ENCODE measurements at regions not wholly inside any gene's neighbourhood (a gene's known extent, or its start where the extent isn't known, plus 50 kb on each side); places are given as distances from the start of the nearest gene placed in this dataset.

DNA sequence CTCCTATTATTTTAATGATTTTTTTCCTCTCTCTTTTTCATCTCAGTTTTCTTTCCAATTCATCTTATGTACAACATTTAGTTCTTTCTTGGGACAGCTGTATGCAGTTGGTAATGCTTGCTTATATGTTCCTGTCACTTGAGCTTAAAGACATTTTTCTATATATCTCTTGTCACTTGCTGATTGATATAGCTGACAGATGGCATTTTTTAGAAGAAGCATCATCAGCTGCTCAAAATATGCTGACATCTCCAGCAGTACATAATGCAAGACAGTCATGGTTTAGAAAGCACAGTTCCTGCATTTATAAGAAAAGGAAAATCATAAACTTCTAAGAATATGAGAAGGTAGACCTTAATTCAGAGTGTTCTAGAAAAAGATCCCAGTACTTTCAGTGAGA lies 56.5 kb downstream of the DCAF8L1 start:
- no peak for DNase-seq (ENCODE audit: low read depth, low spot score)

DNA sequence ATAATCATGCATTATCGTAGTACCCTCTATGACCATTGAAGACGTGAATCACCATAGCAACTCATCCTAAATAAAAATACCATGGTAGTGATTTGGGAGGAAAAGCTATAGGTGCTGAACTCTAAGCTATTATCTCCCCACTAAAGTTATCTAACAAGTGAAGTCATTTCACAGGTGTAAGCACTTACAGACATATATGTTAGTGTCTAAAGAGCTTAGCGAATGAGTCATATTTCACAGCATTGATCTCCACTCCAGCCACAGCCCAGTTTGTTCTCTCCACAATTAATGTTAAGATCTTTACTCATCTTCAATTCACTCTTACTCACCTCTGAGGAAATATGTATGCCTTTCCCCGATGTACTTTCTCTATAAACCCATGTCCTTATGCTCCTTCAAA lies 57.0 kb downstream of the DCAF8L1 start:
- no peak for DNase-seq (ENCODE audit: low read depth, low spot score)

DNA sequence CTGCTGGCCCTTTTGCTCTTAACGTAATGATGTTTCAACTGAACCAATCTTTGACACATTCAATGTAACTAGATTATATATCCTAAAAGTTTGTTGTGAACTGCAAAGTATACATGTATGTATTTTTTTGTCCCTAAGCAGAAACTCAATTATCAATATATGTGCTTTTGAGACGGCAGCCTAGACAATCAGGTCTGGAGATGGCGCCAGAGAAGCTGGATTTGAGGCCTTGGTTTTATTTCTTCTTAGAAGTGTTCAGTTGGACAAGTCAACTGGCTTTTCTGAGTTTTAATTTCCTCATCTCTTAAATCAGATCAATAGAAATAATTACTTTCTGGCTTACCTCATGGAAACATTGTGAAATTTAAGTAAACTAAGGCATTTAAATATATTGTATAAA lies 62.5 kb downstream of the DCAF8L1 start:
- DNase-seq (ENCODE audit: low read depth, low spot score) = peak; percentile 8

DNA sequence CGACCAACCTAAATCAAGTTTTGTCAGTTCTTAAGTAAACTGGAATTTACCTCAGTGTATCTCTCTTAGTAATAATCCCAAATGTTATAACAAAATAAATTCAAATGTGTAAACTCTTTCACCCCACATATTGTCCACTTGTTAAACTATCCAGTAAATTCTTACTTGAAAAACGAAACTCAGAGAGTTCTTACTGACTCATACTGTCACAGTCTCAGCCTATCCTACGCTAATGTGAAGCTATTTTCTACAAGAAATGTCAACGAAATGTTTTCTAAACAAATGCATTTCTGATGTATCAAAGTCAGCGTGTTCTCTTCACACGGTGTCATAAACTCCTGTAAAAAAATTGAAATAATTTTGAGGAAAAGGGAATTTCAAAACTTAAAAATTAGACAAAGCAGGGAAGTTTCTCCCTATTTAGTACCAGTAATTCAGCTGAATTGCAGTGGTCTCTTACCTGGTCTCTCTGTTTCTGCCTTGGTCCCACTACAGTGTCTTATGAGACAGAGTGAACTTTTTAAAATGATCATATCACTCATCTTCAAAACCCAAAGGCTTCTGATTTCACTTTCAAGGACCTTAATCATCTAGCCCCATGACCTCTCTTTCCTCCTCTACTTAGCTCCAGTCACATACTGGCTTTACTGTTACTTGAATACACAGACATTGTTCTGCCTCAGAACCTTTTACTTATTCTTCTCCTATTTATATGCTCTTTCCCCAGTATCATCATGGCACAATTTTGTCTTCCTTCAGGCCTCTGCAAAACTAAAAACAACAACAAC lies 63.3 kb downstream of the DCAF8L1 start:
- DNase-seq (ENCODE audit: low read depth, low spot score) = no peak

DNA sequence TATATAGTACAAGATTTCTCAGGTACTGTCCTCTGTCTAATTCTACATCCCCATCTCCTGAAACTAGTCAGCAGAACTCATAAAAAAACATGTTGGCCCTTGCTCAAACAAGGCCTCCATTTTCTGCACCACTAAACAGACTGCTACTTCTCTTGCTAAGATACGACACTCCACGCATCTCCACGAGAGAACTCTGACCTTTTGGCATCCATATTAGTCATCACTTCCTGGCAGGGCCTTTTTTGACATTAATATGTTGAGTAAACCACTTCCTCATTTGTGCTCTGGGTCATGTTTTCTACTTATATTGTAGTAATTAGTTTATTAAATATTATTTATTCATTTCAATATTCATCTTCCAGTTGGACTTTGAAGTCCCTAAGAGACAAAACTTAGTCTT lies 65.6 kb downstream of the DCAF8L1 start:
- no peak for DNase-seq (ENCODE audit: low read depth, low spot score)

DNA sequence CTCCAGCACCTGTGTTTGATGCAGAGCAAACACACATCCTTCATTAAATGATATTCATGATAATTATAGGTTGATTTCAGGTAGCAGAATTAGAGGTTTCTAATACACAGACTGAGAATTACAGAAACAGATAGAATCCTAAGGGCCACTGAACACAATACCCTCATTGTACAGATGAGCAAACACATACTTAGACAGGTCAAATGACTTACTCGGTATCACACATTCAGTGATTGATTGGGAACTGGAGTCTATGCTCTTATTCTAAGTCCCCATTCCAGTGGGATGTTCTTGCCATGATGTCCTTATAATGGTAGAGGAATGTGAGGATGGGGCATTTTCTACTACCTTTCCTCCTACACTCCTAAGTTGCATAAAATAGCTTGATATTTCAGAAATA lies 70.8 kb downstream of the DCAF8L1 start:
- no peak for DNase-seq (ENCODE audit: low read depth, low spot score)

DNA sequence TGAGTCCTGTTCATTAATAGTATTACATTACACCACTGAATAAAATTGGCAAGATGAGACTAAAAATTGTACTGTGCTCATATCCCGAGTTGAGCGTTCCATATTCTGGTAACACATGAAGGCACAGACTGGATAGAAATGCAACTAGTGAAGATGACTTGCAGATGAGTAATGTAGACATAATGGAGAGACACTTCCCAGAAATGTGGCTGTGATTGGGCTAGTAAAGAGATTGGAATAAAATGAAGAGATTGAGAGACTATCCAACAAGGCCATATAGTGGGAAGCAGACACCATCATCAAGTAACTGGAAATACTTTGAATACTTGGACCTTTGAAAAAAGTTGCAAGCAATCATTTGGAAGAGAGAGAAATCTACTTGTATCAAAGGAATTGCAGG lies 77.3 kb downstream of the DCAF8L1 start:
- DNase-seq (ENCODE audit: low read depth, low spot score) = no peak

DNA sequence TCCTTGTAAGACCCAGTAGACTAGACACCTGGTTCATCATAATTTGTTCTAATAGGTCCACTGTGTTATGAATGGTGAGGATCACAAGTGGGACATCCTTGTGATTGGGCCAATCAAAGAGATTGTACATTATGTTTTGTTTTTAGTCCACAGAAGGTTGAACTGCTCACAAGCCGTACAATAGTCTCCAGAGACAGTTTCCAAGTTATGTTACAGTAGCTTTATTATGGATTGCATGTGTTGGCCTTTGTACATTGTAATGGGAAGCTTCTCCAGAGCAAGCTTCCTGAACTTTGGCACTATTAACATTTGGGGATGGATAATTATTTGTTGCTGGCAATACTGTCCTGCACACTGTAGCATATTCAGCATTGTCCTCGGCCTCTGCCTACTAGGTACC lies 86.1 kb downstream of the MAGEB10 start:
- no peak for DNase-seq (ENCODE audit: low read depth, low spot score)

DNA sequence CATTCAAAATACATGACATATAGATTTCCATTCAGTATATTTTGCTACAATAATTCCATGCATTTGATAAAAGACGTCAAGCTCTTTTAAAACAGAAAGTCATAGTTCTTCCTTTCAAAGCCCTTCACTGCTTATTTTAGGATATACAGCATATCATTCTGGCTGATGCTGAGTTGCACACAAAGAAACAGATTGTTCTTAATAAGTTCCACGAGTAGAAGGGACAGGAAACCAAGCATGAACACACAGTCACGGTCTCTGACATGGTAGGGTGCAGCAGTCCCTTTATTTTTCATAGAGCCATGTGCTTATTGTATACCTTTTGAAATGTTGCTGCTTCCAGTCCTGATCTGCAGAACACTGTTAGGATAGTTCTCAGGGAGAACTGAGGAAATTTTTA lies 85.4 kb downstream of the MAGEB10 start:
- no peak for DNase-seq (ENCODE audit: low read depth, low spot score)

DNA sequence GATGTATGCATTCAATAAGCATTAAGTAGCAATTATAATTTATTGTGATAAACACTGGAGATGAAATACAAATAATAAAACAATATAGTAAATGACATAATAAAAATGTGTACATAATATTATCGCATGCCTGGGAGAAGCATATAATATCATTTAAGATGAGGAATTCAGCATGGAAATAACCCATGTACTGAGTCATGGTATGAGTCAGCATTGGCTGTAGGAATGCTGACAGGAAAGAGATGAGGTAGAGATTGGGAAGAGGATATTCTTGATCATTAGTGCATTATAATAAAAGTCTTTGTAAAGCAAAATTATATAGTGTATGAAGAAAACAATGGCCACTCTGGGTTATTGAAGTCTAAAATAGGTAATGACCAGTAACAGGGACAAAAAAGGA lies 82.8 kb downstream of the MAGEB10 start:
- no peak for DNase-seq (ENCODE audit: low read depth, low spot score)

DNA sequence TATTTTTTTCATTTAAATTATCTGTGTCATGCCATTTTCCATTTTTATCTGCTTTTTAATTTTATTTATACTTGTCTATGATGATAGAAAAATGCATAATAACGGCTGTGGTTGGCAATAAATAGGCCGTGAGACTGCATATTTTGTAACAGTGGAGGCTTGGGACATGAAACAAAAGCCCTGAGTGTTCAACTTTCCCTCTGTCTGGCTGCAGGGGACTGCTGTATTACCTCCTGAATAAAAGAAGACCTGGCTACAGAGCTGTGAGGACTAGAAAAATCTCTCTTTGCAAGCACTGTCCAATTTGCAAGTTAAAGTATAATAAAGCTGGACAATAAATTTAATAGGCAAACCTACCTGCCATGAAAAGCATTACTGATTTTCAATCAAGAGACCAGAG lies 82.1 kb downstream of the MAGEB10 start:
- DNase-seq (ENCODE audit: low read depth, low spot score) = no peak

DNA sequence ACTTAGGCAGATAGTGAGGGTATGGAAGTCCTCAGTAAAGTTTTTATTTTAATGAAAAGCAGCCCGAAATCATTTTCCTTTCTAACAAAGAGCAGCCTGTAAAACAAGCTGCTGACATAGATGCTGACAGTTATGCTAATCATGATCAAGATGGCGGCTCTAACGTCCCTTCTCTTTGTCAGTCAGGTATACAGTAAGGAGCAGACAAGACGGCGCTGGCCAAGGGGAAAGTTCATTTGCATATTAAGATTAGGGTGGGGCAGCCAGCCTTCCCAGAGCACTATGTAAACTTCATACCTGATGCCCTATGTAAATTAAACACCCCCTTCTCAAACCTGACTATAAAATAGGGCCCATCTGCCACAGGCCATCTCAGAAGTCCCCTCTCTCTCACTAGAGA lies 76.9 kb downstream of the MAGEB10 start:
- DNase-seq (ENCODE audit: low read depth, low spot score) = peak; percentile 58

DNA sequence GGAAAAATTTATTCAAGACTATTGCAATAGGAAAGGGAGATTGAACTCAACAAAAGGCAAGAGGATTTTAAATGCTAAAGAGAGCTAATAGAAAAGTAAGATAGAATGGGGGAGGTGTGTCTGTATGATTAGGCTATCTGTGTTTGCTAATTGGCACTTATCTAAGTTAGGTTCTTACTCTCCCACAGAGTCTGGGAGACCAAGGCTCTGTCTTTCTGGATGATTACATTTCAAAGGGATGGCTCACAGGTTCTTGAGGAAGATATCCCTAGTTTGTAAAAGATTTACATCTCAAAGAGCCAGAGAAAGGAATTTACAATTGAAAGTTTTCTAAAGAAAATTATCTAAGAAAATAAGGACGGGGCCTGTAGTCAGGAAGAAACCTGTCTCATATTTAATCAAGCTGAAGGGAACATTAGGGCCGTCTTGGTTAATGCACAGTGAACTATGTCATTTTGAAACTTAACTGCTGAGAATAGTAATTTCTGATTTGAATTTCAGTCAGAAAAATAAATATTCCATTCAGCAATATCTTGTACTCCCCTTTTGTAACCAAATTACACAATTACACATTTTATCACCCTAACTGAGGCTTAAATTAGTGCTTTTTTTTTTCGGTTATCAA lies 75.8 kb downstream of the MAGEB10 start:
- peak; percentile 34 for DNase-seq (ENCODE audit: low read depth, low spot score)

DNA sequence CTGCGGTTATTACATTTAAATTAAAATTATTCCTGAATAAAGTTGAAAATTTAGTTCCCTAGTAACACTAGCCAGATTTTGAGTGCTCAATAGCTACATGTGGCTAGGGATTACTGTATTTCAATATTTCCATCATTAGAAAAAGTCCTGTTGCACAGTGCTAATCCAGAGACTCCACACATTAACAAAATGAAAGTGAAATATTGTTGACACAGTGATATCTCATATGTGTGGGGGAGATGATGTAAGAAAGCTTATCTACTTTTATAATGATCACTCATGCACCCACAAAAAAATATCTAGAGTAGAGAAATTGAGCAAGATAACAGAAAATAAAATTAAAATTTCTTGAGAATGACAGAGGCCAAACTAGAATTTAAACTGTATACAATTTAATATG lies 74.9 kb downstream of the MAGEB10 start:
- no peak for DNase-seq (ENCODE audit: low read depth, low spot score)

DNA sequence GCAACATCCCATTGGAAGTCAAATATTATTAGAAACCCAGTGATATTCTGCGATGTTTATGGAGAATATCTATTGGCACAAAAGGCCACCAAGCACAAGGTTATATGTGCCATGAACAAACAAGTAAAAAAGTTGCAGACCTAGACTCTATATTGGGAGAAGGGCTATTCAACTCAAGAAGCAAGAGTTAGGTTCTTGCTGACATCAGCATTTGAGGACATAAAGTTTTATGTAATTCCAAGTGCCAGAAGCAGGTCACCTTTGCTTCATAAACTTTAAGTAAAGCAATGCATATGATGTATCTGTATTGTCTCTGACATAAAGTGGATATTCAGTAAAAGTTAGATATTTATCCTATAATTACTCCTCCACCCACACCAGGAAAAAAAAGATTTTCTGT lies 71.1 kb downstream of the MAGEB10 start:
- DNase-seq (ENCODE audit: low read depth, low spot score) = no peak
